ENCODE measurements at regions not wholly inside any gene's neighbourhood (a gene's known extent, or its start where the extent isn't known, plus 50 kb on each side); places are given as distances from the start of the nearest gene placed in this dataset.

GRCh38 chr9:522190-522589 lies 307.5 kb downstream of the DOCK8 start (continued):
- no peak for TF ChIP-seq CTCF (conservative IDR thresholded peaks at IDR 0.05; ENCODE audit: low read depth in 2 of 2)
- no peak for TF ChIP-seq POLR2AphosphoS5 (IDR thresholded peaks at IDR 0.05; ENCODE audit: low read depth)
- TF ChIP-seq JUNB (IDR thresholded peaks at IDR 0.05; ENCODE audit: unreplicated experiment) = no peak
- TF ChIP-seq ZNF331 (CRISPR knock-in tag; IDR thresholded peaks at IDR 0.05; ENCODE audit: low read depth) = no peak

- Mint-ChIP-seq H3K27me3 (ENCODE audit: insufficient read depth, low read depth, poor library complexity) (no peaks in the 10 kb centered on the region), H3K36me3 (ENCODE audit: low read depth) (peaks cover 7% of the 10 kb centered on the region; the same call in 1 of the 3 replicates), H3K4me3 (no peak overlapping the region), H3K27ac (no peak overlapping the region), H3K4me1 (peaks cover 17% of the 10 kb centered on the region), H3K9me3 (no peaks in the 10 kb centered on the region)
- no peak for DNase-seq (ENCODE audit: low spot score)
- Histone ChIP-seq H3K4me1 (ENCODE audit: insufficient read depth) (peaks cover 6% of the 10 kb centered on the region), H3K4me3 (no peak overlapping the region), H3K27ac (ENCODE audit: low read depth) (no peak overlapping the region), H3K36me3 (ENCODE audit: insufficient read depth) (no peaks in the 10 kb centered on the region), H3K4me2 (no peak overlapping the region), H3K27me3 (ENCODE audit: insufficient read depth) (no peaks in the 10 kb centered on the region), H3F3A (replicated peaks; ENCODE audit: low read depth) (no peaks in the 10 kb centered on the region), H3K9me2 (ENCODE audit: insufficient read depth) (no peaks in the 10 kb centered on the region), H3K79me2 (replicated peaks; ENCODE audit: insufficient read depth) (peaks cover 98% of the 10 kb centered on the region), H4K20me1 (replicated peaks; ENCODE audit: insufficient read depth) (peaks cover 14% of the 10 kb centered on the region), H2AFZ (no peak overlapping the region)
- ATAC-seq = no peak
- TF ChIP-seq CREB1 (CRISPR knock-in tag; IDR thresholded peaks at IDR 0.05; ENCODE audit: low read depth) (no peak), CTCF (conservative IDR thresholded peaks at IDR 0.05; ENCODE audit: low read depth in 2 of 2) (no peak), NANOG (IDR thresholded peaks at IDR 0.05; ENCODE audit: borderline replicate concordance) (no peak), ZNF331 (CRISPR knock-in tag; IDR thresholded peaks at IDR 0.05; ENCODE audit: low read depth) (no peak), JUNB (IDR thresholded peaks at IDR 0.05; ENCODE audit: unreplicated experiment) (no peak), ETS1 (IDR thresholded peaks at IDR 0.05) (no peak), EZH2 (IDR thresholded peaks at IDR 0.05; ENCODE audit: low read depth, unreplicated experiment) (no peak)
Measured at GRCh38 chr9:522658-523057, 308.0 kb downstream of the DOCK8 start.

- Histone ChIP-seq H2AFZ (no peak overlapping the region), H3K36me3 (ENCODE audit: insufficient read depth) (no peaks in the 10 kb centered on the region), H3F3A (replicated peaks; ENCODE audit: low read depth) (no peaks in the 10 kb centered on the region), H3K27me3 (ENCODE audit: insufficient read depth) (no peaks in the 10 kb centered on the region), H3K79me2 (replicated peaks; ENCODE audit: insufficient read depth) (peaks cover 97% of the 10 kb centered on the region), H3K9me2 (ENCODE audit: insufficient read depth) (no peaks in the 10 kb centered on the region), H3K27ac (ENCODE audit: low read depth) (no peak overlapping the region), H4K20me1 (replicated peaks; ENCODE audit: insufficient read depth) (peaks cover 10% of the 10 kb centered on the region), H3K4me3 (no peak overlapping the region), H3K4me2 (no peak overlapping the region), H3K4me1 (ENCODE audit: insufficient read depth) (peaks cover under 1% of the 10 kb centered on the region)
- no peak for DNase-seq (ENCODE audit: low spot score)
- ATAC-seq = no peak
- Mint-ChIP-seq H3K4me1 (peaks cover 11% of the 10 kb centered on the region), H3K27me3 (ENCODE audit: insufficient read depth, low read depth, poor library complexity) (no peaks in the 10 kb centered on the region), H3K9me3 (no peaks in the 10 kb centered on the region), H3K4me3 (no peak overlapping the region), H3K36me3 (ENCODE audit: low read depth) (peaks cover 7% of the 10 kb centered on the region; the same call in 1 of the 3 replicates), H3K27ac (no peak overlapping the region)
- no peak for TF ChIP-seq NANOG (IDR thresholded peaks at IDR 0.05; ENCODE audit: borderline replicate concordance)
- TF ChIP-seq POLR2AphosphoS5 (IDR thresholded peaks at IDR 0.05; ENCODE audit: low read depth) = no peak
- TF ChIP-seq EZH2 (IDR thresholded peaks at IDR 0.05; ENCODE audit: low read depth, unreplicated experiment) = no peak
- no peak for TF ChIP-seq ZNF331 (CRISPR knock-in tag; IDR thresholded peaks at IDR 0.05; ENCODE audit: low read depth)
- TF ChIP-seq CREB1 (CRISPR knock-in tag; IDR thresholded peaks at IDR 0.05; ENCODE audit: low read depth) = no peak
- TF ChIP-seq STAT1 (IDR thresholded peaks at IDR 0.05; ENCODE audit: unreplicated experiment) = no peak
- TF ChIP-seq ZNF114 (CRISPR knock-in tag; IDR thresholded peaks at IDR 0.05) = no peak
- TF ChIP-seq ETS1 (IDR thresholded peaks at IDR 0.05) = no peak
- no peak for TF ChIP-seq JUNB (IDR thresholded peaks at IDR 0.05; ENCODE audit: unreplicated experiment)
- no peak for TF ChIP-seq EZH2phosphoT487 (IDR thresholded peaks at IDR 0.05; ENCODE audit: unreplicated experiment)
Measured at GRCh38 chr9:523444-523843, 308.8 kb downstream of the DOCK8 start.

Measured in GM23338 (cell line).